Myocyte (in vitro differentiated cells): ENCODE measurements at regions not wholly inside any gene's neighbourhood (a gene's known extent, or its start where the extent isn't known, plus 50 kb on each side); places are given as distances from the start of the nearest gene placed in this dataset.
"Not testable (repeated sequence)": the region's sequence is repeated elsewhere in the genome, so short reads cannot be mapped to it uniquely, and the experiment has no call there.

Experiments
- DNase-seq: peaks from one replicate; pipeline ENCODE4 v3.0.0-alpha.2; 2012; ENCODE audit warnings: low read depth

DNA sequence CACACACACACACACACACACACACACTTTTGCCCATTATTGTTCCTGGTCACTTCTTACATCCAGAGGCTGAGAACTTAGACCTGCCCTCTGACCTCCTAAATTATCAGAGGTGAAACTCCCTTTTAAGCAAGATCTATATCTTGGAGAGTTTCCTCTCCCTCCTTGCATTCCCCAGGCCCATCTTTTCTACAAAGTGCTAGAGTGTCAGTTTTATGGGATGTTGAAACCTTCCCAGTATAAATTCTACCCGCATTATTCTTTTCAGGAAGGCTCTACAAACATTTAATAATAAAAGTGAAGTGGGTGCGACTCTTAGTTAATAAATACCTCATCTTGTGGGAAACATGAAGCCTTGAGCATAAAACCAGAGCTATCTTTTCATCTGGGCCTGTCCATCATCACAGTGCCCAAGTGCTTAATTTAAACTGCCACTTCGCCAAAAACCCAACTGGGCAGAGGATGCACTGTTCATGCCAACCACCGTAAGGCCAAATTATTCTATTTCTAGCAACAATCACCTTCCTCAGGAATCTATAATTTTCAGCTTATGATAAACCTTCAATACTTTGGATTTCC, 458.2 kb upstream of the RUNX1 start:
- DNase-seq: peak; percentile 91

DNA sequence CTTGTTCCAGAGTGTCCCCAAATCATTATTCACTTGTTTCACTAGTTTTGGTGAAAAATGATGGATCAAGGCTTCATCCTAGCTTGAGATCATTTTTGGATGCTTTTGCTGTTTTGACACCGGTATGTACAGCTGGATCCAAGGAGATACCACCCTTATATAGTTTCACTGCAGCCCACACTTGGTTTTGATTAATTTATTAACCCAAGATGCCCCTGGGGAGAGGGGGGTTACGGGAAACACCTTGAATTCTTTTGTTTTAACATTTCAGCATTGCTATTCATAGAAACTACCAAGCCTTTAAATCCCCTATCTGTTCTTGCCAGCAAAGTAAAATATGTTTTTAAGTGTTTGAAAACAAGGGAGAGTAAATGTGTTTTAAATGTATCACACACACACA, 457.7 kb upstream of the RUNX1 start:
- DNase-seq: no peak

DNA sequence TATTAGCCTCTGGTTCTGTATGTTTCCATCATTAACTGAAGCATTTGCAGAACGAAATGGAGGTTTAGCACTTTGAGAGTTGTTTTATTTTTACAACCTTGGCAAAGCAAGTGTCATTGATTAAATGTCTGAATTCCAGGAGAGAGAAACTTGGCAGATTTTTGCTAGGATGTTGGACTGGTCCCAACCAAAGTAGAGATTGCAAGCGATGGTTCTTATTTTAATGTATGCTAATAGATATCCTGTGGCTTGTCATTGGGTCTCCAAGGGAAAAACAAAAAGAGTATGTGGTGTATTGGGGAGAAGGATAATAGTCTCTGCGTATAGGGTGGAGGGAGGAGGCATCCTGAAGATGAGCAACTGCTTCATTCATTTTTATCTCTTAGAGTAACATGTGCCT, 457.2 kb upstream of the RUNX1 start:
- DNase-seq: no peak

DNA sequence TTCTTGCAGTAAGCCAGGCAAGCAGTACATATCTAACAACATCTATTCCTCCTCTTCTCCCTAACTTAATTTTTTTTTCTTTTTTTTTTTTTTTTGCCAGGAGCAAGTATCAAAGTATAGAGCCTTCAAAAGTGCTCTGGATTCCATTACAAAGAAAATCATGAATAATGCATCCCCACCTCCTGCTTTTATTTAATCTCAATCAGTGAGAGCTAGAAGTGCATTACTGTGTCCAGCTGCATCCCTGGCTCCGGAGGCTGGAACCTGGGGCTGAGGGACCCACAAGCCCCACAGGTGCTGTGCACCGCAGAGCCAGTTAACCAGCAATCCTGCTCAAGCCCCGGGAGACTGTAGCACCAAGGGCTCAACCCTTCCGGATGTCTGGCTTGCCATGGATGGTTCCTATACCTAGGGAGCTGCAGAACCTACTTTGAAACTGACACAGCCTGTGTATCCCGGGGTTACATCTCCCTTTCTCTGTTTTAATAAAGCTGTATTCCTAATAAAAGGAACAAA, 455.9 kb upstream of the RUNX1 start:
- no peak for DNase-seq

DNA sequence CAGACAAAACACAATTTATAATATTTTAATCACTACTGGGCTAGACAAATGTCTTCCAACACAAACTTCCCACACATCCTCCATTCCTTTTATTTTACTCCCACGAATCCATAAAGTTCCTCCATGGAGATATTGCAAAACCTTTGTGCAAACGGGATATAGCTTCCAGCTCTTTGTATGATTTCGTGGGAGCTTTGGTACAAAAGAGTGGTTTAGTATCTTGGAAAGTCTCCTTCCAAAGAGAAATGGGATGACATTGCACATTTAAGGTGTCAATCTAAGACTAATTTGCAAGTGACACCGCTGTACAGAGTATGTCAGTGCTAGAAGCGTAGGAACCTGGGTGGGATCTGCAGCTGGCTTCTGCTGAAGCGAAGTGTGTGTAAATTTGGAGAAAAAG, 455.2 kb upstream of the RUNX1 start:
- DNase-seq: no peak

DNA sequence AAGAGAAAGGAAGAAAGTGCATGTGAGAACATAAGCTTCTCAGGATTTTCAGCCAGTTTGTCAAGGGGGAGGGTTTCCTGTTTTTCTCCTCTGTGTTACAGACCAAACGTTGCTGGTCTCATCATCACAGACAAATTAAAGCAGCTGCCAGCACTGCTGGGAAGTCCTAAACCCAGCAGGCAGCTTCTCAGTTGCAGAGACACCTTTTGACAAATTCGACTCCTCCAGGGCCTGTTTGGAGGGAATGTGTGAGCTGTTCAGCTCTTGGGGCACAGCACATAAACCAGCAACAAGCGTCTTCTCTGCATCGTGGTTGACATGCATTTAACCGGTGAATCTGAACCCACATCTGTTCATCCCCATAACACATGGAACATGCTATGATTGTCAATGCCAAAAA, 454.6 kb upstream of the RUNX1 start:
- DNase-seq: peak; percentile 74

DNA sequence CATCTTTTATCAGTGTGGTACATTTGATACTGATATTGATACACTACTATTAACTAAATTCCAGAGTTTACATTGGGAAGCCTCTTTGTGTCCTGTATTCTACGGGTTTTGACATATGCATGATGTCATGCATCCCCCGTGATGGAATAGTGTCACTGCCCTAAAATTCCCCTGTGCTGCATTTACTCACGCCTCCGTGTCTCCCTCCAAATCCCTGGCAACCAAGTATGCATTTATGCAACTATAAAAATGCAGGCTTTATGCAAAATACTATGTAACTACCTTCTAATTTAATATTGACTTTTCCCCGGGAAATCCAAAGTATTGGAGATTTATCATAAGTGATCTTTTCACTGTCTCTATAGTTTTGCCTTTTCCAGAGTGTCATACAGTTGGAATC, 453.7 kb upstream of the RUNX1 start:
- no peak for DNase-seq

DNA sequence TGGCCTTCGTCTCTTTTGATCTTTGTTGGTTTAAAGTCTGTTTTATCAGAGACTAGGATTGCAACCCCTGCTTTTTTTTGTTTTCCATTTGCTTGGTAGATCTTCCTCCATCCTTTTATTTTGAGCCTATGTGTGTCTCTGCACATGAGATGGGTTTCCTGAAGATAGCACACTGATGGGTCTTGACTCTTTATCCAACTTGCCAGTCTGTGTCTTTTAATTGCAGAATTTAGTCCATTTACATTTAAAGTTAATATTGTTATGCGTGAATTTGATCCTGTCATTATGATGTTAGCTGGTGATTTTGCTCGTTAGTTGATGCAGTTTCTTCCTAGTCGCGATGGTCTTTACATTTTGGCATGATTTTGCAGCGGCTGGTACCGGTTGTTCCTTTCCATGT, 448.4 kb upstream of the RUNX1 start:
- not testable (repeated sequence) for DNase-seq

DNA sequence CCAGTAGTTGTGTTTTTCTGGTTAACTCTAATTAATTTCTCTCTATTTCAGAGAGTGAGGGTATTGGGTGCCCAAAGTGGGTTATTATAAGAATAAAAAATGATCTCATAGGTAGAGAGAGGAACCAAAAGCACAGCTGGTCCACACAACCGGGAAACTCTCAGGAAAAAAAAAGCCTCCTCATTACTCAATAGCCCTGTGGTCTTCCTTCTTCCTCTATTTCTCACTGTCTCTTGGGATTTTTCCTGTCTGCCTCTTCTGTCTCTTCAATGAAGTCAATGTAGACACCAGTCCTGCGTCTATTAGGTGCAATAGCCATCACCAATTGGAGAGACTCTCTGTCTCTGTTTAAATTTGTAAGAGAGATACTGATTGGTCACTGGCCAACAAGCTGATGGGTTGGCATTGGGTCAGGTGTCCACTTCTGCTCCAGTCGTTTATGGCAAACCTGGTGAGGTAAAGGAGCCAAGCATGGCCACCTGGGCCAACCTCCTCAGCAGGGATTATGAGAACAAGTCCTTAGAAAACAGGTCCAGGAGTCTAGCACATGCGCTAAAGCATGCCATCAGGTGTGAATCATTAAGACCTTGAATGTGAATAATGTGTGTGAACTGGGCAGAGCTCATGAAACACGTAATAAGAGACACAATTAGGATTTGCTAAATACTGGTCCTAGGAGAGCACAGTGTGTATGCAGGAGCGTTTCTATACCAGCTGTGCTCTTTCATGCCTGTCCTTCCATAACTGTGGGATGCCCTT, 443.0 kb upstream of the RUNX1 start:
- DNase-seq: no peak

DNA sequence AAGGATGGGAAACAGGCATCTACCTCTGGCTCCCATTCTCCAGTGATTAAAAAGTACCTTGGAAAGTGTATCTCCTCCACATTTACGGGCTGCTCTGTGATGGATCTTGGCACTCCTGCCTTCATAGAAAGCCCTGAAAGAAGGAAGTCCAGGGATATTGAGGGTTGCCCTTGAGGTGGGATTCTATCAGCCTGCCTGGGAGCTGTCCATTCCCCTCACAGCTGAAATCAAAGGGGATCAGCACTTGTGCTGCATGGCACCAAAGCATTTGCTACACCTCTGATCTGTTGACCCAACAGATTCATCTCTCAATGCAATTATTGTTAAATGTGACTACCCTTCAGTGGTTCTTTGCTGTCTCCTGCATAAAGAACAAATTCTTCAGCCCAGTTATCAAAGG, 442.0 kb upstream of the RUNX1 start:
- DNase-seq: no peak

DNA sequence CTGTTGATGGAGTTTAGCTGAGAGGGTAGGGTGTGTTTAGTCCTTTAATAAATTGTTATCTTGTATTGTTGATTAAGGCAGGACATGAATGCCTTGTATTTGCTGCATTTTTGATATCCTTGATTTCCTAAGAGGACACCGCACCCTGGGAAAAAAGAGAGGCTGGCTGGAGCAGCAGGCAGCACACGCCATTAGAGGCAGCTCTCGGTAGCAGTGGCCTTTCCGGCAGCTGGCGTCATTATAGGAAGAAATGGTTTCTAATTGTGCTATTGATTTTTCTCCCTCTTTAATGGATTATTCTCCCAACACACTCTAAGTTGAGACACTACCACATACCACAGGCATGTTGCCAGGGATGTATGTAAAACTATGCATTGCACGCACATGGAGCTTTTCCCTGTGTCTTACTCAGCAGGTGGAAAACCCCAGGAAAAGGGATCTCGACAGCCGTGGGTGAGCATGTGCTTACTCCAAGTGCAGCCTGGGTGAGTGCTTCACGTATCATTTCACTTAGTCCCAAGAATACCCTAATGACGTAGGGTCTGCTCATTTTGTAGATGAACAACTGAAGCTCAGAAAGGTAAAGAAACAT, 440.4 kb upstream of the RUNX1 start:
- DNase-seq: no peak

DNA sequence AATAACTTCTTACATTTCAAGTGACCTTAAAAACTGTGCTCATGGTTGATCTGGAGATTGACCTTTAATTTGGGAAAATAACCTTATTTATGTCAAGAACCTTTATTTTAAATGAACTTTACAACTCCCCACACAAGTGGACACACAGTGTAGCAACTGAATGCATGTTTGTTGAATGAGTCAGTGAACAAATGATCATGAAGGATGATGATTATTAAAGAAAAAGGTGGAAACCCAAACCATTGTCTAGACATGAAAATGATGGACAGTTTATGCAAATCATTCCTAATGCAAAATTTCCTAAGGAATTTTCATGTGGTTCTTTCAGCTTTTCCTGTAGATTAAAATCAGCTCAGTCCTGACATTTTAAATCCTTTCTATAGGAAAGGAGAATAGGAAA, 439.8 kb upstream of the RUNX1 start:
- DNase-seq: no peak

DNA sequence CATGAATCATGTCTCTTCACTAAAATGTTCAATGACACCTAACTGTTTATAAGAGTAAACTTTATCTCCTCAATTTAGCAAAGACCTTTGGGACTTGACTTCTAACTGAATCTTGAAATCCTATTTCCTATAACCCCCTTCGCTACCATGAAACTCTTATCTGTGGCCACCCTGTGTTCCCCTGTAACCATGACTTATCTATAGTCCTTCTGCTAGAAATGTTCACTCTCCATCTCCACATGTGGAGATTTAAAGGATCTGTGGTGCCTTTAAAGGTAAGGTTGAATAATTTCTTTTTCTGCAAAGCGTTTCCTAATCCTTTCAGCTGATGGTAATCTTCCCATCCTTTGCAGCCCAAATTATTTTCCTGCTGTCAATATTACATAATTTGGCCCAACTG, 436.3 kb upstream of the RUNX1 start:
- DNase-seq: no peak

DNA sequence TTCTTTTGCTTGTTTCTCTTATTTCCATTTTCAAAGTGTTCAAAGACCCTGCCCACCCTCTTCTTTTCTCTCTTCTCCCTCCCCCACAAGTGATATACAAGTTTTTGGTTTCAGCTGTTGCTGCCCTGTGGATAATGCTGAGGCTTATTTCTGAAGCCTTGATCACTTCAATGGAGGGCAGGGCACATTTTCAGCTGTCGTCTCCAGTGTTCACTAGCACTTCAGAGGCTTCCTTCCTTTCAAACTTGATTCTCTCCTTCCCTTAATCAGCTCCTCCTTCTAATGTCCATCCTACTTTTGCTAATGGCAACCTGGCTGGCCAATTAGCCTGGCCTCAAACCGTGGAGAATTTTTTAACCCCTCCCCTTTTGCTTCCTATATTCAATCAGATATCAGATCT, 435.7 kb upstream of the RUNX1 start:
- peak; percentile 81 for DNase-seq

DNA sequence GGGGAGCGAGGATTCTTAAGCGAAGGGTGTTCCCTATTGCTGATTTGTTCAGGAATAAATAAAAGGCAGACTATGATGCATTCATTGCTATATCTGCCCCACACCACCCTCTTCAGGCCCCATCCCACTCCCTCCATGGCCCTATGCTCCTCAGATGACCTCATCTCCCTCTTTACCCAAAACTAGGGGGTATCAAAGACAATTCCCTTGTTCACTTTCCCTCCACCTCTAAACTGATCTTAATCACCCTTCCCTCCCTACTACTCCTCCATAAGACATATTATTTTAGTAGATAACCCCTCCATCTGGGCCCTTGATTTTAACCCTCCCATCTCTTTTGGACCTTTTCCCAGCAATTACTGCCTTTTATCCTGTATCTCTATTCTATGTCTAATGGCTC, 434.9 kb upstream of the RUNX1 start:
- DNase-seq: no peak

DNA sequence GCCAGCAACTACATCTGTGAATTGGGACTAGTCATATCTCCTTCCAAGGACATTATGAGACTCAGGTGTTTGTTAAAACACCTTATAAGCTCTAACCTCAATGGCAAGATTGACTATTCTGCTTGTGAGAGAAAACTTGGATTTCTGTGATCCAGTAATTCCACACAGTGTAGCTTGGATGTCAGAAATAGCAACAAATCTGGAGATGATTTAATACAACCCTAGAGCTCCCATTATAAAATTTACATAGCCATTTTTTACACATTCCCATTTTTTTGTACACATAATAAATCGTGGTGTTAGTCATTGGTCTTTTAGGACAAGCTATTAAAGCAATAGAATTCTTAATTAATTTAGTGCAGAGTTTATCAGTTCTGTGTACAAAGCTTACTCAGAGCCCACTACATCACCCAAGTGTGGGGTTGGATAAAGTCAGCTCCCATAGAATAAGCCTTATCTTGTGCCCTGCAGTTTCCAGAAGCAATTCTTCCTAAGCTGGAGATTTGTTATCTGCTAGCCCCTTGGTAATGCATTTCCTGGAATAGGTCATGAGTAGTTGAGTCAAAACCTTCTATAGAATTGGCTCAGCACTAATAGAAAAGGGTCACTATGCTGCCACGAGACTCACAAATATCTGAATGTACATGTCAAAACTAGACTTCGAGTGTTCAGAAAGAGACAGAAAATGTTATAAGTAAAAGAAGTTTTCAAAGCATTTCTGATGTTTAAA, 434.0 kb upstream of the RUNX1 start:
- no peak for DNase-seq

DNA sequence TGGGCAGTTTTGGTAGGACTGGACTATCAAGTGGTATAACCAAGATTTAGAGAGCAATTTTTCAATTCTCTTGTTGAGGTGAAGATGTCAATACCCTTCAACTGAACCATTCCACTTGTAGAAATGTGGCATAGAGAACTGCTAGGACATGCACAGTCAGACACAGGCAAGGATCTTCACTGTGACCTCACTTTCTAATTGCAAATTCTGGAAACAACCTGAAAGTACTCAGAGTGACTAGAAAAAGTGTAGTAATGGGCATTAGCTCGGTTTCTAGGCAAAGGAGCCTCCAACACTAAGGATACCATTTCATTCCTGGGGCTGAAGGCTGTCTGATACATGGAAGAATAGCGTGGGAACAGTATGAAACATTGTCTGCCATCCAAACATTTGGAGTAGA, 433.0 kb upstream of the RUNX1 start:
- DNase-seq: no peak

DNA sequence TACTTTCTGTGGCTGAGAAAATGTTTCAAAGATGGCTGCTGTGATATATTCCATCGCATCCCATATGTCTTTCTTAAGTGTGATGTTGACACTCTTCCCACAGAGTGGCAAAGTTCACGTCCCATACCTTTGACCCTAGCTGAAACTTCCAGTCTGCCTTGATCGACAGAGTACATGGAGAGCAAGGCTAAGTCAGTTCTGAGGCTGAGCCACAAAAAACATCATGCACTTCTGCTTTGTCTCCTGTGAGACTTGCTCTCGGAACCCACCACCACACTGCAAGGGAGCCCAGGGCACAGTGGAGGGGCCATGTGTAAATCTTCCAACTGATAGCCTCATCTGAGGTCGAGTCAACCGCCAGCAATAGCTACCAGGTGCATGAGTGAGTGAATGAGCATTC, 431.9 kb upstream of the RUNX1 start:
- DNase-seq: no peak

DNA sequence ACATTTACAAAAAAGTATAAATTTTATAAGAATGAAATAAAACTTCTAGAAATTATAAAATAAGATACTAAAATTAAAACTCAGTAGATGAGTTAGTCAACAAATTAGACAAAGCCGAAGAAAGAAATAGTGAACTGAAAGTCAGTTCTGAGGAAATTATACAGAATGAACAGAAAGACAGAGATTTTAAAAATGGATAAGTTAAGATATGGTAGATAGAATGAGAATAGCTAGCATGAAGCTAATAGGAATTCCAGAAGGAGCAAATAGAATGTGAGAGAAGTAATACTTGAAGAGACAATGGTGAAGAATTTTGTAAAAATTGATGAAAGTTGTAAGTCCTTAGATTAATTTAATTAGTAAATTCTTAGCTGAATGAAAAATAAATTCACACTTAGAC, 430.4 kb upstream of the RUNX1 start:
- DNase-seq: no peak

DNA sequence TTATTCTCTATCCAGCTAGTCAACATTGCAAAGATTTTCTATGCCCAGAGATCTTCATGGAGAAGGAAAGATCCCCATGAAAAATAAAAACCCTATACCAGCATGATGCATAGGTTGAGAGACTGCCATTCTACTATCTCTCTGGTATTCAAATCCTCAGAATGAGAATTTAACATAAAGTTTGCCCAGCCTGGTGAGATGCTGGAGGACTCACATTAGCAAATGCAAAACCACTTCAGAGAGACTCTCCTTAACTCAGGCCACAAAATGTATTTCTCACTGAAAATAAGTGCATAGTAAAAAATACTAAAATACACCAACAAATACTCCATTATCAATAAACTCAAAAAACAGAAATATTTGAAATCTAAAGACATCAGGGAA, 430.0 kb upstream of the RUNX1 start:
- no peak for DNase-seq

DNA sequence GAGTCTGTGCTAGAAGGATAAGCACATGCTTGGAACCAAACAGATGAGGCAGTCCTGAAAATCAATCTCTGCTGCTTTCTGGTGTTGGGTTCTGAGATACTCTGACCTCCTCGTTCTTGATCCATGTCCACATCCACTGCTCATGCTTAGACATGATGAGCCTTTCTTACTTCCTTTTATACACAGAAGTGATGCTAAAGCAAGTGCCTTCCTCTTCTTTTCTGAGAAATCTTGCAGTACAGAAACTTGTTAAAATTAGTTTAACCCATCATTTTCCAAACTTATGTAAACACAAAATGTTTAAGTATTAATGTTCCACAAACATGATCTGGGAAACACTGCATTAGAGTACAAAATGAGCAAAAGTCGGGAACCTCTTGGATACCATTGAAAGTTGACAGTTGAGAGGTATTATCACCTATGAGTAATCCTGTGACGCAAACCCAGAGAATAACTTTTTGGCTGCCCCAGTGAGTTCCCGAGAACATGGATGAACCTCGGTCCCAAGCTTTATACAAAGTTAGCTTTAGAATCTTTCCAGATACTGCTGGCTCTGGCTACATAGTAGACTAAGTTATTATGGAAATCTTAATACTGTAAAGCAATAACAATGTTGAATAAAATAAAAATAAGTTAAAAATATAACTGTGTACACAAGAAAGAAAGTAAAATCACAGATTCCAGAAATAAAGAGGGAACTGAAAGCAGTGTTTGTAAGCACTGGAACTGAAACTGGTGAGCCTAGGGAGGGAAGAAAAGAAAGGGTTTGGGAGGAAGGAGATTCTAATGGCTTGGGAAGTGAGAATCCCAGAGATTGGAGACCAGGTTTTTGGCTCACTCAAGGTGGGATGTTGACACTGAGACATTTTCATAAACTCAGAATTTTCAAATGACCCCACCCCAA, 429.3 kb upstream of the RUNX1 start:
- DNase-seq: no peak
